GM12873 (cell line): ENCODE measurements at regions not wholly inside any gene's neighbourhood (a gene's known extent, or its start where the extent isn't known, plus 50 kb on each side); places are given as distances from the start of the nearest gene placed in this dataset.

Source experiments
- CTCF ChIP-seq: IDR thresholded peaks from 2 replicates; pipeline ENCODE4 v1.5.1; 2012; ENCODE audit warnings: low read depth, mild to moderate bottlenecking, moderate library complexity, low read length, control low read depth; ENCODE audit not compliant: insufficient read depth; ENCODE audit errors: missing control alignments

GRCh38 chr17:65477600-65477999, 83.8 kb downstream of the AXIN2 start:
- TF ChIP-seq CTCF = no peak

- TF ChIP-seq CTCF = no peak
Observed at GRCh38 chr17:65474660-65475059, 86.8 kb downstream of the AXIN2 start.

- no peak for TF ChIP-seq CTCF
Observed at GRCh38 chr17:65473985-65474384, 87.5 kb downstream of the AXIN2 start.

- no peak for TF ChIP-seq CTCF
Observed at GRCh38 chr17:65473363-65473762, 88.1 kb downstream of the AXIN2 start.

GRCh38 chr17:65472666-65473309, 88.7 kb downstream of the AXIN2 start:
- TF ChIP-seq CTCF = no peak

- TF ChIP-seq CTCF = no peak
Observed at GRCh38 chr17:65470783-65471182, 90.7 kb downstream of the AXIN2 start.

- TF ChIP-seq CTCF = no peak
Observed at GRCh38 chr17:65468321-65468720, 93.1 kb downstream of the AXIN2 start.

GRCh38 chr17:65467156-65467555, 94.3 kb downstream of the AXIN2 start:
- no peak for TF ChIP-seq CTCF
